Neural cell (in vitro differentiated cells): ENCODE measurements at regions not wholly inside any gene's neighbourhood (a gene's known extent, or its start where the extent isn't known, plus 50 kb on each side); places are given as distances from the start of the nearest gene placed in this dataset.

Experiments
- EP300 ChIP-seq: fragments of 450-650 bp; conservative IDR thresholded peaks from 2 replicates; pipeline ENCODE4 v1.6.1; 2014; ENCODE audit warnings: antibody characterized with exemption, mild to moderate bottlenecking, moderate library complexity; ENCODE audit not compliant: poor library complexity, severe bottlenecking
- EZH2 ChIP-seq: fragments of 200-600, 300-800 bp; shearing (Covaris generic), sonication (generic); IDR thresholded peaks from 2 replicates; pipeline ENCODE4 v1.6.1; 2014; ENCODE audit warnings: antibody characterized with exemption, low read length, borderline replicate concordance, mild to moderate bottlenecking; ENCODE audit not compliant: insufficient read depth, poor library complexity, severe bottlenecking
- POLR2AphosphoS5 ChIP-seq: IDR thresholded peaks from 2 replicates; pipeline ENCODE4 v1.6.1; 2012
- TF ChIP-seq, protein P1 (sequence below): fragments of 450-650 bp; IDR thresholded peaks from 2 replicates; pipeline ENCODE4 v1.5.1; 2014; ENCODE audit warnings: antibody characterized with exemption, mild to moderate bottlenecking, moderate library complexity; ENCODE audit not compliant: poor library complexity, severe bottlenecking
- TF ChIP-seq, protein P2 (sequence below): IDR thresholded peaks from 2 replicates; pipeline ENCODE4 v1.6.1; 2012; ENCODE audit warnings: borderline replicate concordance

GRCh38 chr10:65838811-65839210 is 1087.0 kb upstream of the LRRTM3 start:
- TF ChIP-seq, protein P1, sequence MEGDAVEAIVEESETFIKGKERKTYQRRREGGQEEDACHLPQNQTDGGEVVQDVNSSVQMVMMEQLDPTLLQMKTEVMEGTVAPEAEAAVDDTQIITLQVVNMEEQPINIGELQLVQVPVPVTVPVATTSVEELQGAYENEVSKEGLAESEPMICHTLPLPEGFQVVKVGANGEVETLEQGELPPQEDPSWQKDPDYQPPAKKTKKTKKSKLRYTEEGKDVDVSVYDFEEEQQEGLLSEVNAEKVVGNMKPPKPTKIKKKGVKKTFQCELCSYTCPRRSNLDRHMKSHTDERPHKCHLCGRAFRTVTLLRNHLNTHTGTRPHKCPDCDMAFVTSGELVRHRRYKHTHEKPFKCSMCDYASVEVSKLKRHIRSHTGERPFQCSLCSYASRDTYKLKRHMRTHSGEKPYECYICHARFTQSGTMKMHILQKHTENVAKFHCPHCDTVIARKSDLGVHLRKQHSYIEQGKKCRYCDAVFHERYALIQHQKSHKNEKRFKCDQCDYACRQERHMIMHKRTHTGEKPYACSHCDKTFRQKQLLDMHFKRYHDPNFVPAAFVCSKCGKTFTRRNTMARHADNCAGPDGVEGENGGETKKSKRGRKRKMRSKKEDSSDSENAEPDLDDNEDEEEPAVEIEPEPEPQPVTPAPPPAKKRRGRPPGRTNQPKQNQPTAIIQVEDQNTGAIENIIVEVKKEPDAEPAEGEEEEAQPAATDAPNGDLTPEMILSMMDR = no peak
- TF ChIP-seq POLR2AphosphoS5 (no peak), EP300 (no peak), EZH2 (no peak)
- TF ChIP-seq, protein P2, sequence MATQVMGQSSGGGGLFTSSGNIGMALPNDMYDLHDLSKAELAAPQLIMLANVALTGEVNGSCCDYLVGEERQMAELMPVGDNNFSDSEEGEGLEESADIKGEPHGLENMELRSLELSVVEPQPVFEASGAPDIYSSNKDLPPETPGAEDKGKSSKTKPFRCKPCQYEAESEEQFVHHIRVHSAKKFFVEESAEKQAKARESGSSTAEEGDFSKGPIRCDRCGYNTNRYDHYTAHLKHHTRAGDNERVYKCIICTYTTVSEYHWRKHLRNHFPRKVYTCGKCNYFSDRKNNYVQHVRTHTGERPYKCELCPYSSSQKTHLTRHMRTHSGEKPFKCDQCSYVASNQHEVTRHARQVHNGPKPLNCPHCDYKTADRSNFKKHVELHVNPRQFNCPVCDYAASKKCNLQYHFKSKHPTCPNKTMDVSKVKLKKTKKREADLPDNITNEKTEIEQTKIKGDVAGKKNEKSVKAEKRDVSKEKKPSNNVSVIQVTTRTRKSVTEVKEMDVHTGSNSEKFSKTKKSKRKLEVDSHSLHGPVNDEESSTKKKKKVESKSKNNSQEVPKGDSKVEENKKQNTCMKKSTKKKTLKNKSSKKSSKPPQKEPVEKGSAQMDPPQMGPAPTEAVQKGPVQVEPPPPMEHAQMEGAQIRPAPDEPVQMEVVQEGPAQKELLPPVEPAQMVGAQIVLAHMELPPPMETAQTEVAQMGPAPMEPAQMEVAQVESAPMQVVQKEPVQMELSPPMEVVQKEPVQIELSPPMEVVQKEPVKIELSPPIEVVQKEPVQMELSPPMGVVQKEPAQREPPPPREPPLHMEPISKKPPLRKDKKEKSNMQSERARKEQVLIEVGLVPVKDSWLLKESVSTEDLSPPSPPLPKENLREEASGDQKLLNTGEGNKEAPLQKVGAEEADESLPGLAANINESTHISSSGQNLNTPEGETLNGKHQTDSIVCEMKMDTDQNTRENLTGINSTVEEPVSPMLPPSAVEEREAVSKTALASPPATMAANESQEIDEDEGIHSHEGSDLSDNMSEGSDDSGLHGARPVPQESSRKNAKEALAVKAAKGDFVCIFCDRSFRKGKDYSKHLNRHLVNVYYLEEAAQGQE = no peak
